Fibroblast of skin of left quadriceps (primary cell): ENCODE measurements at regions not wholly inside any gene's neighbourhood (a gene's known extent, or its start where the extent isn't known, plus 50 kb on each side); places are given as distances from the start of the nearest gene placed in this dataset.
"Not testable (repeated sequence)": the region's sequence is repeated elsewhere in the genome, so short reads cannot be mapped to it uniquely, and the experiment has no call there.

Source experiments
- DNase-seq, 2 experiments: peaks; one replicate each; pipeline ENCODE4 v3.0.0-alpha.2; 2013; ENCODE audit warnings: low read depth in 2 of 2

DNA sequence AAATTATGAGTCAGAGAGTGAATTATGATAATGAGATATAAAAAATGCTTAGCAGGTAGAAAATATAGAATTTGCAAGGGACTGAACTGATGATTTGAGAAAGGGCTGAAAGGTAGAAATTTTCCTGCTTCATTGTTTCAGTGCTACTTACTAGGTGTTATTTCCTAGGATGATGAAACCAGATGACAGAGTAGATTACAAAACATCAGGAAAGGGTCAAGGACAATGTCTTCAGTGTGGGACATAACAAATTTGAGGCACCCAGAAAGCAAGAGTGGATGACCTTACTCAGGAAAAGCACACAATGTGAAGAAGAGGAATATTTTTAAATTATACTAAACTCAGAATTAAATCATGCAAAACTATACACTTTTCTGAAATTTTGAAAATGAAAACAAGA lies 102.1 kb downstream of the SHCBP1 start:
- no peak for DNase-seq

DNA sequence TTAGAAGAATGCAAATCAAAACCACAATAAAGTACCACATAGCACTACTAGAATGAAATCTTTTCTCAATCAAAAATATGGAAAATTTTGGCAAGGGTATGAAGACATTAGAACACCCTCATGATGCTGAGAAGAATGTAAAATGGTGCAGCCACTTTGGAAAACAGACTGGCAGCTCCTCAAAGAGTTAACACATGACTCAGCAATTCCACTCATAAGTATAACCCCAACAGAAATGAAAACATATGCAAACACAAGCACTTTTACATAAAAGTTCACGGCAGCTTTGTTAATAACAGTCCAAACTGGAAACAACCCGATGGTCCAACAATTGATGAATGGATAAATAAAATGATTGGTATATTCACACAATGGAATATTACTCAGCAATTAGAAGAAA lies 124.5 kb downstream of the SHCBP1 start:
- DNase-seq: no peak

DNA sequence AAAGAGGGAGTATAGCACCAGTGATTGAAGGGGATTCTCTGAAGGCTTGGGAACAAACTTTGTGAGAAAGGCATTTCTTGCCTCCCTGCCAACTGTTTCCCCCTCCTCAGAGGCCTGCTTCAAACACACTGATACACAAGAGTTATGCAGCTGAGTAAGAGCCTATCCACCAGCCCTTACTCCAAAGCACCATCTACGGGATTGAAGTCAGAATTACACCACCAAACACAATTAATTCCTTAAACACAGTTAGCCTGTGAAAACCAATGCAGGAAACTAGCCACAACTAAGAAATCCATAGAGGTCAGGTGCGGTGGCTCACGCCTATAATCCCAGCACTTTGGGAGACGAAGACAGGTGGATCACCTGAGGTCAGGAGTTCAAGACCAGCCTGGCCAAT lies 138.3 kb downstream of the SHCBP1 start:
- no peak for DNase-seq

DNA sequence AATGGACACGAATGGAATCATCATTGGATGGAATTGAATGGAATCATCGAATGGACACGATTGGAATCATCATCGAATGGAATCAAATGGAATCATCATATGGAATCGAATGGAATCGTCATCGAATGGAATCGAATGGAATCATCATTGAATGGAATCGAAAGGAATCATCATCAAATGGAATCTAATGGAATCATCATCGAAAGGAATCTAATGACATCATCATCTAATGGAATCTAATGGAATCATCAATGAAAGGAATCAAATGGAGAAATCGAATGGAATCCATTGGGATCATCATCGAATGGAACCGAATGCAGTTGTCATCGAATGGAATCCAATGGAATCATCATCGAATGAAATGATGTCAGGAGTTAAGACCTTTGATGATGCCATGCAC lies 154.9 kb downstream of the SHCBP1 start:
- no peak for DNase-seq

DNA sequence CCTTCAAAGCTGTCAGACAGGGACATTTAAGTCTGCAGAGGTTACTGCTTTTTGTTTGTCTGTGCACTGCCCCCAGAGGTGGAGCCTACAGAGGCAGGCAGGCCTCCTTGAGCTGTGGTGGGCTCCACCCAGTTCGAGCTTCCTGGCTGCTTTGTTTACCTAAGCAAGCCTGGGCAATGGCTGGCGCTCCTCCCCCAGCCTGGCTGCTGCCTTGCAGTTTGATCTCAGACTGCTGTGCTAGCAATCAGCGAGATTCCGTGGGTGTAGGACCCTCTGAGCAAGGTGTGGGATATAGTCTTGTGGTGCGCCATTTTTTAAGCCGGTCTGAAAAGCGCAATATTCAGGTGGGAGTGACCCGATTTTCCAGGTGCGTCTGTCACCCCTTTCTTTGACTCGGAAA lies 166.4 kb downstream of the SHCBP1 start:
- DNase-seq: not testable (repeated sequence)

DNA sequence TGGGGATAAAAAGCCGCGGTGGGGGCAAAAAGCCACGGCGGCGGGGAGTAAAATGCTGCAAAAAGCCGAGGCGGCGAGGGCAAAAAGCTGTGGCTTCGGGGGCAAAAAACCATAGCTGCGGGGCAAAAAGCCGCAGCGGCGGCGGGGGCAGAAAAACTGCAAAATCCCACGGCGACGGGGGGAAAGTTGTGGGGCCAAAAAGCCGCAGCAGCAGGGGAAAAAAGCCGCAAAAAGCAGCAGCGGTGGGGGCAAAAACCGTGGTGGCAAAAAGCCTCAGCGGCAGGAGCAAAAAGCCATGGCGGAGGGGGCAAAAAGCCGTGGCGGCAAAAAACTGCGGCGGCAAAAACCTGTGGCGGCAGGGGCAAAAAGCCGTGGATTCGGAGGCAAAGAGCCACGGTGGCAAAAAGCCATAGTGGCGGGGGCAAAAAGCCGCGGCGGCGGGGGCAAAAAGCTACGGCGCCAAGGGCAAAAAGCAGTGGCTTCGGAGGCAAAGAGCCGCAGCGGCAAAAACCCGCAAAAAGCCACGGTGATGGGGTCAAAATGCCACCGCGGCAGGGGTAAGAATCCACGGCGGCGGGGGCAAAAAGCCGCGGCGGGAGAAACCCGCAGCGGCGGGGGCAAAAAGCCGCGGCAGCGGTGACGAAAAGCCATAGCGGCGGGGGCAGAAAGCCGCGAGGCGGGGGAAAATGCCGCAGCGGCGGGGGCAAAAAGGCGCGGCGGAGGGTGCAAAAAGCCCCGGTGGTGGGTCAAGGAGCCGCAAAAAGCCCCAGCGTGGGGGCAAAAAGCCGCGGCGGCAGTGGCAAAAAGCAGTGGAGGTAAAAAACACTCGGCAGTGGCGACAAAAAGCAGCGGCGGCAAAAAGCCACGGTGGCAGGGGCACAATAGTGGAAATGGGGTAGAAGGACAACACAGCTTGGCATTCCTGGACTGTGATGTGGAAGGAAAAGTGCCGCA lies 192.8 kb downstream of the SHCBP1 start:
- DNase-seq: no peak

DNA sequence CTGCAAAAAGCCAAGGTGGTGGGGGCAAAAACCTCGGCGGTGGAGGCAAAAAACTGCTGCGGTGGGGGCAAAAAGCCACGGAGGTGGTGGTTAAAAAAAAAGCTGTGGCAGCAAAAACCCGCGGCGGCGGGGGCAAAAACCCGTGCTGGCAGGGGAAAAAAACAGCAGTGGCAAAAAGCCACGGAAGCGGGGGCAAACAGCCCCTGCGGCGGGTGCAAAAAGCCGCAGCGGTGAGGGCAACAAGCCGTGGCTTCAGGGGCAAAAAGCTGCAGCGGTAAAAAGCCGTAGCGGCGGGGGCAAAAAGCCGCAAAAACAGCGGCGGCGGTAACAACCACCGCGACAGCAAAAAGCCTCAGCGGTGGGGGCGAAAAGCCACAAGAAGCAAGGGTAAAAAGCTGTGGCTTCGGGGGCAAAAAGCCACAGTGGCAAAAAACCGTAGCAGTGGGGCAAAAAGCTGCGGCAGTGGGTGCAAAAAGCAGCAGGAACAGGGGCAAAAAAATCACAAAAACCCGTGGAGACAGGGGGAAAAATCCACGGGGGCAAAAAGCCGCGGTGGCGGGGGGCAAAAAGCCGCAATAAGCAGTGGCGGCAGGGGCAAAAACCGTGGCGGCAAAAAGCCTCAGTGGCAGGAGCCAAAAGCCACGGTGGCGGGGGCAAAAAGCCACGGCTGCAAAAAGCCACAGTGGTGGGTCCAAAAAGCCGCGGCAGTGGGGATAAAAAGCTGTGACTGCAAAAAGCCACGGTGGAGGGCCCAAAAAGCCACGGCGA lies 193.7 kb downstream of the SHCBP1 start:
- no peak for DNase-seq

DNA sequence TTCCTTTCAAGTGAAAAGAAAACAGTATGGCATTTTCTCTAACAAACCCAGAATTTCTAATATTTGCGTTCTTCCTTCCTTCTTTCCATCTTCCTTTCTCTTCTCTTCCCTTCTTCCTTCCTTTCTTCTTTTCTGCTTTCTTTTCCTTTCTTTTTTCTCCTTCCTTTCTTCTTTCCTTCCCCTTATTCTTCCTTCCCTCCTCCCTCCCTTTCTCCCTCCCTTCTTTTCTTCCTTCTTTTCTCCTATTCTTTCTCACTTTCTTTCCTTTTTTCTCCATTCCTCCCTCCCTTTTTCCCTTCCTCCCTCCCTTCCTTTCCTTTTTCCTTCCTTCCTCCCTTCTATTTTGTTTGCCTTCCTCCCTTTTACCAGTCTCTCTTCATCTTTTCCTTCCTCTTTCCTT lies 194.8 kb downstream of the SHCBP1 start:
- no peak for DNase-seq

DNA sequence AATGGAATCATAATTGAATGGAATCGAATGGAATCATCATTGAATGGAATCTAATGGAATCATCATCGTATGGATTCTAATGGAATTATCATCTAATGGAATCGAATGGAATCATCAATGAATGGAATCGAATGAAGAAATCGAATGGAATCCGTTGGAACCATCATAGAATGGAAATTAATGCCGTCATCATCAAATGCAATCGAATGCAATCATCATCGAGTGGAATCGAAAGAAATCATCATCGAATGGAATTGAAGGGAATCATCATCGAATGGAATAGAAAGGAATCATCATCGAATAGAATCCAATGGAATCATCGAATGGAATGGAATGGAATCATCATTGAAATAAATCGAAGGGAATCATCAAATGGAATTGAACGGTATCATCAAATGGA lies 217.2 kb downstream of the SHCBP1 start:
- no peak for DNase-seq

DNA sequence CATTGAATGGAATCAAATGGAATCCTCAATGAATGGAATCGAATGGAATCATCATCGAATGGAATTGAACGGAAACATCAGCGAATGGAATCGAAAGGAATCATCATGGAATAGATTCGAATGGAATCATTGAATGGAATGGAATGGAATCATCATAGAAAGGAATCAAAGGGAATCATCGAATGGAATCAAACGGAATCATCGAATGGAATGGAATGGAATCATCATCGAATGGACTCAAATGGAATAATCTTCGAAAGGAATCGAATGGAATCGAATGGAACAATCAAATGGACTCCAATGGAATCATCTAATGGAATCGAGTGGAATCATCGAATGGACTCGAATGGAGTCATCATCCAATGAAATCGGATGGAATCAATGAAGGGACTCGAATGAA lies 222.6 kb downstream of the SHCBP1 start:
- DNase-seq: not testable (repeated sequence)

DNA sequence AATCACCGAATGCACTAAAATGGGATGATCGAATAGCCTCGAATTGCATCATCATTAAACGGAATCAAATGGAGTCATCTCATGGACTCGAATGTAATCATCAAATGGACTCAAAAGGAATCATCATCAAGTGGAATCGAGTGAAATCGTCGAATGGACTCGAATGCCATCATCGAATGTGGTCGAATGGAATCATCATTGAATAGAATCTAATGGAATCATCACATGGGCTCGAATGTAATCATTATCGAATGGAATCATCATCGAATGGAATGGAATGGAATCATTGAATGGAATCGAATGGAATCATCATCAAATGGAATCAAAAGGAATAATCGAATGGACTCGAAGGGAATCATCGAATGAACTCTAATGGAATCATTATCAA lies 224.3 kb downstream of the SHCBP1 start:
- not testable (repeated sequence) for DNase-seq

DNA sequence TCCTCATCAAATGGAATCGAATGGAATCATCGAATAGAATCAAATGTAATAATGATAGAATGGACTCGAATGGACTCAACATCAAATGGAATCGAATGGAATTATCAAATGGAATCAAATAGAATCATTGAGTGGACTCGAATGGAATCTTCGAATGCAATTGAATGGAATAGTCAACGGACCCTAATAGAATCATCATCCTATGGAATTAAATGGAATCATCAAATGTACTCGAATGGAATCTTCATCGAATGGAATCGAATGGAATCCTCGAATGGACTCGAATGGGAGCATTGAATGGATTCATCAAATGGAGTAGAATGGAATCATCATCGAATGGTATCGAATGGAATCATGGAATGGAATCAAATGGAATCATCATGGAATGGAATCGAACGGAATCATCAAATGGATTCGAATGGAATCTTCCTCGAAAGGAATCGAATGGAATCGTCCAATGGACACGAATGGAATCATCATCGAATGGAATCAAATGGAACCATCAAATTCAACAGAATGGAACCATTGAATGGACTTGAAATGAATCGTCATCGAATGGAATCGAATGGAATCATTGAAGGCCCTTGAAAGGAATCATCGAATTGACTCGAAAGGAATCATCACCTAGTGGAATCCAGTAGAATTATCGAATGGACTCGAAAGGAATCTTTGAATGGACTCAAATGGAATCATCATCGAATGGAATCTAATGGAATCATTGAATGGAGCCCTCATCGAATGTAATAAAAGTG lies 224.9 kb downstream of the SHCBP1 start:
- not testable (repeated sequence) for DNase-seq

DNA sequence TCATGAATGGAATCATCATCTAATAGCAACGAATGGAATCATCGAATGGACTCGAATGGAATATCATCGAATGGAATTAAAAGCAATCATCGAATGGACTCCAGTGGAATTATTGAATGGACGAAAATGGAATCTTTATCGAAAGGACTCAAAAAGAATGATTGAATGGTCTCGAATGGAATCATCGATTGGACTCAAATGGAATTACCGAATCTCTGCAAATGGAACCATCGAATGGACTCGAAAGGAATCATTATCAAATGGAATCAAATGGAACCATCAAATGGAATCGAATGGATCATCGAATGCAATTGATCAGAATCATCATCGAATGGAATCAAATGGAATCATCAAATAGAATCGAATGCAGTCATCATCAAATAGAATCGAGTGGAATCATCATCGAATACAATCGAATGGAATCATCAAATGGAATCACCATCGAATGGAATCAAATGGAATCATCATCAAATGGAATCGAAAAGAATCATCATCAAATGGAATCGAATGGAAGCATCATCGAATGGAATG lies 225.7 kb downstream of the SHCBP1 start:
- not testable (repeated sequence) for DNase-seq

DNA sequence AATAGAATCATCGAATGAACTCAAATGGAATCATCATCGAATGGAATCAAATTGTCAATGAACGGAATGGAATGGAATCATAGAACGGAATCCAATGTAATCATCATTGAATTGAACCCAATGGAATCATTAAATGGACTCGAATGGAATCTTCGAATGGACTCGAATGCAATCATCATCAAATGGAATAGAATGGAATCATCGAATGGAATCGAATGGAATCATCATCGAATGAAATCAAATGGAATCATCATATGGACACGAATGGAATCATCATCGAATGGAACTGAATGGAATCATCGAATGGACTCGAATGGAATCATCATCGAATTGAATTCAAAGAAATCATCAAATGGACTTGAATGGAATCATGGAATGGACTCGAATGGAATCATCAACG lies 226.2 kb downstream of the SHCBP1 start:
- not testable (repeated sequence) for DNase-seq

DNA sequence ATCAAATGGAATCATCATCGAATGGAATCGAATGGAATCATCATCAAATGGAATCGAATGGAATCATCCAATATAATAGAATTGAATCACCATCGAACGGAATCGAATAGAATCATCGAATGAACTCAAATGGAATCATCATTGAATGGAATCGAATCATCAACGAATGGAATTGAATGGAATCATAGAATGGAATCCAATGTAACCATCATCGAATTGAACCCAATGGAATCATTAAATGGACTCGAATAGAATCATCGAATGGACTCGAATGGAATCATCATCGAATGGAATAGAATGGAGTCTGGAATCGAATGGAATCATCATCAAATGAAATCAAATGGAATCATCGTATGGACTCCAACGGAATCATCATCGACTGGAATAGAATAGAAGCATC lies 227.0 kb downstream of the SHCBP1 start:
- not testable (repeated sequence) for DNase-seq

DNA sequence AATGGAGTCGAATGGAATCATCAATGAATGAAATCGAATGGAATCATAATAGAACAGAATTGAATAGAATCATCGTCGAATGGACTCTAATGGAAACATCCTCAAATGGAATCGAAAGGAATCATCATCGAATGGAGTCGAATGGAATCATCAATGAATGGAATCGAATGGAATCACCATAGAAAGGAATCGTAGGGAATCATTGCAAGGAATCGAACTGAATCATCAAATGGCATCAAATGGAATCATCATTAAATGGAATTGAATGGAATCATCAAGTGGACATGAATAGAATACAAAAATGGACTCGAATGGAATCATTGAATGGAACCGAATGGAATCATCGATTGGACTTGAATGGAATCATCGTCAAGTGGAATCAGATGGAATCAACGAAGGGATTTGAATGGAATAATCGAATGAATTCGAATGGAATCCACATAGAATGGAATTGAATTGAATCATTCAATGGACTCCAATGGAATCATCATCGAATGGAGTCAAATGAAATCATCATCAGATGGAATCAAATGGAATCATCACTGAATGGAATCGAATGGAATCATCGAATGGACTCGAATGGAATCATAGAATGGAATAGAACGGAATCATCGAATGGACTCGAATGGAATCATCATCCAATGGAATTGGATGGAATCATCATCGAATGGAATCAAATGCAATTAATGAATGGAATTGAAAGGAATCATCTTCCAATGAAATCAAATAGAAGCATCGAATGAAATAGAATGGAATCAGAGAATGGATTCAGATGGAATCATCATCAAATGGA lies 228.1 kb downstream of the SHCBP1 start:
- not testable (repeated sequence) for DNase-seq

DNA sequence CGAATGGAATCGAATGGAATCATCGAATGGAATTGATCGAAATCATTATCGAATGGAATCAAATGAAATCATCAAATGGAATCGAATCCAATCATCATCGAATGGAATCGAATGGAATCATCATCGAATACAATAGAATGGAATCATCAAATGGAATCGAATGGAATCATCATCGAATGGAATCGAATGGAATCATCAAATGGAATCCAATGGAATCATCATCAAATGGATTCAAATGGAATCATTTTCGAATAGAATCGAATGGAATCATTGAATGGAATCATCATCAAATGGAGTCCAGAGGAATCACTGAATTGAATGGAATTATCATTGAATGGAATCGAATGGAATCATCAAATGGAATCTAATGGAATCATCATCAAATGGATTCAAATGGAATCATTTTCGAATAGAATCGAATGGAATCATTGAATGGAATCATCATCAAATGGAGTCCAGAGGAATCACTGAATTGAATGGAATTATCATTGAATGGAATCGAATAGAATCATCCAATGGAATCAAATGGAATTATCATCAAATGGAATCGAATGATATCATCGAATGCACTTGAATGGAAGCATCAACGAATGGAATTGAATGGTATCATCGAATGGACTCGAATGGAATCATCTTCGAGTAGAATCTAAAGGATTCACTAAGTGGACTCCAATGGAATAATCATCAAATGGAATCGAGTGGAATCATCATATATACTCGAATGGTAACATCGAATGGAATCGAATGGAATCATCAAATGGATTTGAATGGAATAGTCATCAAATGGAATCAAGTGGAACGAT lies 230.3 kb downstream of the SHCBP1 start:
- DNase-seq: not testable (repeated sequence)

DNA sequence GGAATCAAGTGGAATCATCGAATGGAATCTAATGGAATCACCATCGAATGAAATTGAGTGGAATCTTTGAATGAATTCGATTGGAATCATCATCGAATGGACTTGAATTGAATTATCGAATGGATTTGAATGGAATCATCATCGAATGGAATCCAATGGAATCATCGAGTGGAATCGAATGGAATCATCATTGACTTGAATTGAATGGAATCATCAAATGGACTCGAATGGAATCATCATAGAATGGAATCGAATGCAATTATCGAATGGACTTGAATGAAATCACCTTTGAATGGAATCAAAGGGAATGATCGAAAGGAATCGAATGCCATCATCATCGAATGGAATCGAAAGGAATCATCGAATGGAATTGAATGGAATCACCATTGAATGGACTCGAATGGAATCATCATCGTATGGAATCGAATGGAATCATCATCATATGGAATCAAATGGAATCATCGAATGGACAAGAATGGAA lies 231.6 kb downstream of the SHCBP1 start:
- peak; percentile 70 to 84 for DNase-seq

DNA sequence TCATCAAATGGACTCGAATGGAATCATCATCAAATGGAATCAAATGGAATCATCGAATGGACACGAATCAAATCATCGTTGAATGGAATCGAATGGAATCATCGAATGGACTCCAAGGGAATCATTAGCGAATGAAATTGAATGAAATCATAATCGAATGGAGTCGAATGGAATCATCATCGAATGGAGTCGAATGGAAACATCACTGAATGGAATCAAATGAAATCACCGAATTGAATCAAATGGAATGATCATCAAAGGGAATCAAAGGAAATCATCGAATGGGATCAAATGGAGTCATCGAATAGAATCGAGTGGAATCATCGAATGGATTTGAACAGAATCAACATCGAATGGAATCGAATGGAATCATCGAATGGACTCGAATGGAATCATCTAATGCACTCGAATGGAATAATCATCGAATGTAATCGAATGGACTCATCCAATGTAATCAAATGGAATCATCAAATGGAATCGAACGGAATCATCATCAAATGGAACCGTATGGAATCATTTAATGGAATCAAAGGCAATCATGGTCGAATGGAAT lies 232.2 kb downstream of the SHCBP1 start:
- DNase-seq: not testable (repeated sequence)

DNA sequence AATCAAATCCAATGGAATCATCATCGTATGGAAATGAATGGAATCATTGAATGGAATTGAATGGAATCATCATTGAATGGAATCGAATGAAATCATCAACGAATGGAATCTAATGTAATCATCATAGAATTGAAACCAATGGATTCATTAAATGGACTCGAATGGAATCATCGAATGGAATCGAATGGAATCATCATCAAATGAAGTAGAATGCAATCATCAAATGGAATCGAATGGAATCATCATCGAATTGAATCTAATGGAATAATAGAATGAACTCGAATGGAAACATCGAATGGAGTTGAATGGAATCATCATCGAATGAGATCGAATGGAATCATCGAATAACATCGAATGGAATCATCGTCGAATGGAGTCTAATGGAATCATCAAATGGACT lies 232.8 kb downstream of the SHCBP1 start:
- DNase-seq: not testable (repeated sequence)
